Ovary (tissue), 3 donors: ENCODE measurements at regions not wholly inside any gene's neighbourhood (a gene's known extent, or its start where the extent isn't known, plus 50 kb on each side); places are given as distances from the start of the nearest gene placed in this dataset.

Experiments
- CTCF ChIP-seq, 3 donors: fragments of 450-650 bp in 2 of 3; fragments of 200-600 bp in 1 of 3; IDR thresholded peaks; one replicate each; pipeline versions ENCODE4 v1.5.1 to v1.8.0; 2016 to 2022; ENCODE audit warnings: antibody characterized with exemption in 3 of 3, mild to moderate bottlenecking in 1 of 3
- EP300 ChIP-seq: sonication (generic); formaldehyde crosslinking; IDR thresholded peaks from one replicate; pipeline ENCODE4 v1.6.1; 2017; ENCODE audit warnings: antibody characterized with exemption
- donor health status: DM: no; HTN: no; CAD: no.

- TF ChIP-seq CTCF (IDR thresholded peaks at IDR 0.05) (no peak), EP300 (no peak)
Observed at GRCh38 chr16:6905601-6906000, 427.0 kb upstream of the RBFOX1 start.
